IPS-20b (cell line): ENCODE measurements at regions not wholly inside any gene's neighbourhood (a gene's known extent, or its start where the extent isn't known, plus 50 kb on each side); places are given as distances from the start of the nearest gene placed in this dataset.
"Not testable (repeated sequence)": the region's sequence is repeated elsewhere in the genome, so short reads cannot be mapped to it uniquely, and the experiment has no call there.

Experiments
- H3K27ac ChIP-seq: one replicate; pipeline ENCODE4 v1.5.1; 2013; ENCODE audit warnings: low read length
- H3K27me3 ChIP-seq: 2 replicates; pipeline ENCODE4 v1.6.1; 2013; ENCODE audit warnings: mild to moderate bottlenecking, low read length, inconsistent platforms; ENCODE audit not compliant: insufficient read depth
- H3K36me3 ChIP-seq: 2 replicates; pipeline ENCODE4 v1.6.1; 2013; ENCODE audit warnings: low read depth, mild to moderate bottlenecking, inconsistent platforms, low read length, moderate library complexity; ENCODE audit not compliant: insufficient read depth
- H3K4me1 ChIP-seq: 2 replicates; pipeline ENCODE4 v1.6.1; 2013; ENCODE audit warnings: mild to moderate bottlenecking, control low read depth, inconsistent platforms, low read length, moderate library complexity; ENCODE audit not compliant: insufficient read depth
- H3K4me3 ChIP-seq: 2 replicates; pipeline ENCODE4 v1.5.1; 2013; ENCODE audit warnings: mild to moderate bottlenecking, low read length, inconsistent platforms
- H3K9ac ChIP-seq: 2 replicates; pipeline ENCODE4 v1.6.1; 2013; ENCODE audit warnings: low read depth, mild to moderate bottlenecking, inconsistent platforms, low read length, moderate library complexity
- H3K9me3 ChIP-seq: 2 replicates; pipeline ENCODE4 v1.6.1; 2013; ENCODE audit warnings: mild to moderate bottlenecking, low read depth, low read length, inconsistent platforms; ENCODE audit not compliant: insufficient read depth

DNA sequence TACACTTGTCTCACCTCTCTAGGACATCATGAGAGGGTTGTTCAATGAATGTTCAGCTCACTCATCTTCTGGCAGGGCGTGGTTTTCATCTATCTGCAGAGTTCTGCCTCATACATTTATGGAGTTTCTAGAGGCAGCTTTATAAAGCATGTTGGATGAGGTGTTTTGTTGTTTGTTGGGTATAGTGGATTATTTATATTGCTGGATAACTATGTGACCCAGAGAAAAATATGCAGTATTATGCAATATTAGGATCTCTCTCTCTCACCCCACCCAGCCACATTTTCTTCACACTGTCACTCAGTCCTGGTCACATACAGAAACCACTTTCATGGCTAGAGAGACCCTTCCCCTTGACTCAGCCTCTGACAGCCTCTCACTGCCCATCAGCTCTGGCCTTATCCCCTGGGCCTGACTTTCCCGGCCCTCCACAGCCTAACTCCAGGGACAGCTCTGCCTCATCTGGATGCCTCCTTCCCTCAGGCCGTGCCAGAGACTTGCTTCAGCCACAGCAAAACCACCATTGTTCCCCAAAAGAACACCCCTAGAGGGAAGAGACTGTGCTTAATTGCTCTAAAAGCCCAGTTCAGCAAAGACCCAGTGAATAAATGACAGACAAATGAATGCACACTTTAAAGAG, 260.3 kb downstream of the MYCN start:
- H3K9ac ChIP-seq, result no peak overlapping the region
- no peak overlapping the region for H3K27ac ChIP-seq
- H3K27me3 ChIP-seq, result no peaks in the 10 kb centered on the region
- H3K4me3 ChIP-seq, result no peak overlapping the region
- H3K4me1 ChIP-seq, result peaks cover 2% of the 10 kb centered on the region; the same call in 1 of the 2 replicates
- H3K9me3 ChIP-seq, result no peaks in the 10 kb centered on the region
- no peaks in the 10 kb centered on the region for H3K36me3 ChIP-seq

- Histone ChIP-seq H3K4me1 (peaks cover 2% of the 10 kb centered on the region; the same call in 1 of the 2 replicates), H3K27ac (no peak overlapping the region), H3K9me3 (no peaks in the 10 kb centered on the region), H3K27me3 (no peaks in the 10 kb centered on the region), H3K4me3 (no peak overlapping the region), H3K36me3 (no peaks in the 10 kb centered on the region), H3K9ac (no peak overlapping the region)
Measured at GRCh38 chr2:16199882-16200553, 259.7 kb downstream of the MYCN start.

- H3K9ac ChIP-seq, H3K36me3 ChIP-seq, H3K27me3 ChIP-seq, H3K4me1 ChIP-seq, H3K27ac ChIP-seq, H3K4me3 ChIP-seq, H3K9me3 ChIP-seq: not testable (repeated sequence)
Measured at GRCh38 chr2:16199241-16199640, 258.9 kb downstream of the MYCN start.

DNA sequence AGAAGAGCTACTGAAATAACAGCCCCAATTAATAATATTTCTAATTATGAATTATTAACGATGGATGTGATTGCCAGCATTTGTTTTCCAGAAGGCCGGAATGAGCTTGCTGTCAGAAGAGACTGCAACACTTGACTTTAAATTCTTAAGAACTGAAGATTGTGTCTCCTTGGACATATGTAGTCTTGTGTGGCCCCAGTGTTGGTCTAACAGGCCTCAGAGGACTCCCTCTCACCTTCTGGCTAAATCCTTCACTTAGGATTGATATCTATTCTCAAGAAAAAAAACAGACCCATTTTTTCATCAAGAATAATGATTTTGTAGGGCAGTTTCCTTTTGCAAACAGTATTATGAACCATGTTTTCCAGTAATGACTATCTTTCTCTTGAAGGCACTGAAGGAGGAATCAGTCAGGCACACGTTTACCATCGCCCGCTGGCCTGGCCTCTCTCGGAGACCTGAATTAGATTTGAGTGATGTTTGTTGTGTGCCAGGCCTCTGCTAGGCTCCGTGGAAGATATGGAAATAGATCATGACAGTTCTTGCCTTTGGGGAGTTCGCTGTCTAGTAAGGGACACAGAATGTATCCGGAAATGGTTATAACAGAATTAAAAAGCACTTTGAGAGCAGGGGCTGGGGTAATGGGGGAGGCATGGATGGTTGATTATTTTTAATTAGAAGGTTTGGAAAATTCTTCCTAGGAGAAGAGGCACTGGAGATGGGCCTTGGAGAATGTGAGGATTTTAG, 258.0 kb downstream of the MYCN start:
- no peak overlapping the region for H3K4me3 ChIP-seq
- no peaks in the 10 kb centered on the region for H3K9me3 ChIP-seq
- H3K4me1 ChIP-seq, result peaks cover 2% of the 10 kb centered on the region; the same call in 1 of the 2 replicates
- H3K27ac ChIP-seq, result no peak overlapping the region
- no peaks in the 10 kb centered on the region for H3K27me3 ChIP-seq
- H3K36me3 ChIP-seq, result no peaks in the 10 kb centered on the region
- no peak overlapping the region for H3K9ac ChIP-seq

- no peak overlapping the region for H3K27ac ChIP-seq
- no peak overlapping the region for H3K9ac ChIP-seq
- no peaks in the 10 kb centered on the region for H3K36me3 ChIP-seq
- no peak overlapping the region for H3K4me3 ChIP-seq
- no peaks in the 10 kb centered on the region for H3K9me3 ChIP-seq
- H3K4me1 ChIP-seq, result no peaks in the 10 kb centered on the region
- no peaks in the 10 kb centered on the region for H3K27me3 ChIP-seq
Measured at GRCh38 chr2:16197504-16198147, 257.3 kb downstream of the MYCN start.

DNA sequence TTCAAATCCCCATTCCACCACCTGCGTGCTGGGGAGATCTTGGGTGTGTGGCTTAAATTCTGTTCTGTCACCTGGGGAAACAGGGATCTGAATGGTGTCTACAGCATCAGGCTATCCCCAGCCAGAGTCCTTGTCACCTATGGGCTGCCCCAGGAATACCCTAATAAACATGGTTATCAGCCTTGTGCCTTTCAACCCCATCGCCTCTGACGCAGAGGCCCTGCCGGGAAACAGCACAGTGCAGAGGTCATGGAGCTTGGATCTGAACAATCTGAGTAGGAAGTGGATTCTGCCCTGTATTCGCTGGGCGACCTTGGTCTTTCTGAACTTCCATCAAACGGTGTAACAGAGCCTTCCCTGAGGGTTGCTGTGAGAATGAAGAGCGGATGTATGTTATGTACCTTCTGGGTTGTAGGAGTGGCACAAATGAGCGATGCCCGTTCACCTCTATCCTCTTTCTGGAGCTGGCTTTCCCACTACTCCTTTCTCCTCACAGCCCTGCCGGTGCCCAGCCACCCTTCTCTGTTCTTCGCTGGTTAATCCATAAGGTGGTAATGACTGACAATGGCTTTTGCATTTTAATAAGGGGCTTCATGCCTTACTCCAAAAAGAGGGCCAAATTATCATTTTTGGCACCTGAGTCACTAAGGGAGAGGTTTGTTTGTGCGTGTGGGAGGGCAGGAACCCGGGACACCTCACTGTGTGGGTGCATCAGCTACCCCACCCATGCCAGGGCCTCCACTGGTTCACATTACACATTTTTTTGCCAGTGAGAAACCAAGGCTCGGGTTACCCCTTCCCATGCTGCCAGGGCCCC, 256.5 kb downstream of the MYCN start:
- H3K4me3 ChIP-seq, result no peak overlapping the region
- no peaks in the 10 kb centered on the region for H3K4me1 ChIP-seq
- no peak overlapping the region for H3K9ac ChIP-seq
- H3K36me3 ChIP-seq, result no peaks in the 10 kb centered on the region
- H3K27ac ChIP-seq, result no peak overlapping the region
- H3K9me3 ChIP-seq, result no peaks in the 10 kb centered on the region
- no peaks in the 10 kb centered on the region for H3K27me3 ChIP-seq

GRCh38 chr2:16195681-16196070, 255.3 kb downstream of the MYCN start:
- Histone ChIP-seq H3K4me3 (no peak overlapping the region), H3K9ac (no peak overlapping the region), H3K27ac (no peak overlapping the region), H3K36me3 (no peaks in the 10 kb centered on the region), H3K9me3 (no peaks in the 10 kb centered on the region), H3K4me1 (no peaks in the 10 kb centered on the region), H3K27me3 (no peaks in the 10 kb centered on the region)

DNA sequence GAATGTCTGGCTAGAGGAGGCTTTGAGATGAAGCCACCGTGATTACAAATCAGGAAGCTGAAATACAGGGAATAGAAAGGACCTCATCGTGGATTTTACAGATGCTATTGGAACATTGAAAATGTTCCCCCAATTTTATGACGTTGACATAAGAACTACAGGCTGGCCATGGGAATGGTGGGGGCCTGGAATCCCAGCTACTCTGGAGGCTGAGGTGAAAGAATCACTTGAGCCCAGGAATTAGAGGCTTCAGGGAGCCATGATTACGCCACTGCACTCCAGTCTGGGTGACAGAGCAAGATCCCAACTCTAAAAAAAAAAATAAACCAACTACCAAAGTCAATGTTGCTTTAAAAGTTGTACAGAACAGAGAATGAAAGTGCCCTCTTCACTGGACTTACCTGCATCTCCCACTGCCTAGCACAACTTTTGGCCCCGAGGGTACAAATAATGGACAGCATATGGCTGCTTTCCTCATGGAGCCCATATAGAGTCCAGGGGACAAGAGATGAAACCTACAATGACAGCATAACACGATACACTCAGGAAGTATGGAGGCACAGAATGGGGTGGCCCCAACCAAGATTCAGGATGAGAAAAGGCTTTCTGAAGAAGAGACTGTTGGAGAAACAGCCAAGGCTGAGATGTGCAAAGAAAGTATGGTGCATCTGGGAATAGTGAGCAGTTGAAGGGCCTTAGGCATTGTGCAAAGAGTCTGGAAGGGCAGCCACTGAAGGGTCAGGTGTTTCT, 254.8 kb downstream of the MYCN start:
- Histone ChIP-seq H3K36me3 (no peaks in the 10 kb centered on the region), H3K27me3 (no peaks in the 10 kb centered on the region), H3K4me3 (no peak overlapping the region), H3K4me1 (no peaks in the 10 kb centered on the region), H3K9ac (no peak overlapping the region), H3K27ac (no peak overlapping the region), H3K9me3 (no peaks in the 10 kb centered on the region)

DNA sequence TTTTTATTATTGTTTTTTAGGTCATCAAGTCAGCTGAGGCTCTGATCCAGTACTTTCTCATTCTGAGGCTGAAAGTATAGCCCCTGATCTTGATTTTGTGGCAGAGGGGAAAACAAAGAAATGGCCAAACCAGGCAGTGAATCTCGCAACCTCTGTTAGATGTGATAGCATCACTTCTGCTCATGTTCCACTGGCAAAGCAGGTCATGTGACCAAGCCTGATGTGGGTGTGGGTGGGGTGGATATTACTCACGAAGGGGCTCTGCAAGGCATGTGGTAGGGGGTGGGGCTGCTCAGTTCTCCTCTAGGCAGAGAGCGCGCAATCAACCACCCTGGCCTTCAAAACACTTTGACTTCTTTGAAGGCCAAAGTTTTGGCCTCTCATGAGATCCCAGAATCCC, 254.2 kb downstream of the MYCN start:
- no peak overlapping the region for H3K27ac ChIP-seq
- no peaks in the 10 kb centered on the region for H3K9me3 ChIP-seq
- H3K4me1 ChIP-seq, result no peaks in the 10 kb centered on the region
- H3K9ac ChIP-seq, result no peak overlapping the region
- no peak overlapping the region for H3K4me3 ChIP-seq
- H3K36me3 ChIP-seq, result no peaks in the 10 kb centered on the region
- no peaks in the 10 kb centered on the region for H3K27me3 ChIP-seq

DNA sequence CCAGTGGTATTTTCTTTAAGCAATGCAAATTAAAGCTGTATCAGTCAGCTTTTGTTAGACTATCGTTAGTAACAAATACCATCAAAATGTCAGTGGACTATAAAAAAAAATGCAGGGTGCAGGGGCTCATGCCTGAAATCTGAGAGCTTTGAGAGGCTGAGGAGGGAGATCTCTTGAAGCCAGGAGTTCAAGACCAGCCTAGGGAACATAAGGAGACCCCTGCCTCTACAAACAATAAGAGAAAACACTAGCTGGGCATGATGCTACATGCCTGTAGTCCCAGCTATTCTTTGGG, 253.7 kb downstream of the MYCN start:
- Histone ChIP-seq H3K4me3 (no peak overlapping the region), H3K27ac (no peak overlapping the region), H3K36me3 (no peaks in the 10 kb centered on the region), H3K4me1 (no peaks in the 10 kb centered on the region), H3K9me3 (no peaks in the 10 kb centered on the region), H3K27me3 (no peaks in the 10 kb centered on the region), H3K9ac (no peak overlapping the region)
